K562 (cell line): ENCODE measurements at regions not wholly inside any gene's neighbourhood (a gene's known extent, or its start where the extent isn't known, plus 50 kb on each side); places are given as distances from the start of the nearest gene placed in this dataset.

Experiments
- ATAC-seq: fragments of 200-7000 bp; cut with Tn5 transposase; 3 replicates; pipeline ENCODE4 v1.9.1; 2020; ENCODE audit warnings: moderate library complexity
- BruUV-seq: library from RNA; stranded (reverse); fragments of 400-500 nt; replicated peaks from 2 replicates; lab custom pipeline; 2021; lab: Mats Ljungman, UMichigan
- CTCF ChIA-PET: fragments of 300-600 bp; formaldehyde crosslinking; extraction: SDS; loops from one replicate; lab custom pipeline; 2021; ENCODE audit warnings: low intra/inter-chr PET ratio; lab: Yijun Ruan, JAX
- POLR2A ChIA-PET: fragments of 300-600, 350-650 bp; sonication (Branson Sonifier 250); formaldehyde crosslinking; extraction: SDS; loops from one replicate; lab custom pipeline; 2021; ENCODE audit warnings: antibody characterized with exemption, inconsistent platforms; lab: Yijun Ruan, JAX
- DNase-seq, 4 experiments: peaks; one replicate each; pipeline versions ENCODE4 v3.0.0 to v3.0.0-alpha.2; 2011 to 2018; ENCODE audit warnings: low spot score in 3 of 4, mixed read lengths in 3 of 4; ENCODE audit errors: extremely low read depth in 1 of 4
- FAIRE-seq: peaks from 2 replicates; lab custom pipeline; 2011; peaks lifted over from hg19 to GRCh38; lab: Jason Lieb, UNC
- H2AFZ ChIP-seq: 2 replicates; pipeline ENCODE4 v1.6.0; 2011; ENCODE audit warnings: low read depth, low read length, control low read depth, inconsistent platforms
- H3K27ac ChIP-seq: fragments of 200-600 bp; 3 replicates; pipeline ENCODE4 v1.8.0; 2011; ENCODE audit warnings: low read depth, mild to moderate bottlenecking, control low read depth, inconsistent platforms, low read length, moderate library complexity, mixed read lengths; ENCODE audit errors: extremely low read depth
- H3K27me3 ChIP-seq, 2 experiments: fragments of 300-600 bp in 1 of 2; 2 replicates in 1 of 2; 3 replicates in 1 of 2; pipeline versions ENCODE4 v1.6.0 to v1.8.0; 2011; ENCODE audit warnings: inconsistent platforms in 2 of 2, low read length in 2 of 2, mild to moderate bottlenecking in 1 of 2, mixed read lengths in 1 of 2, moderate library complexity in 1 of 2; ENCODE audit not compliant: control insufficient read depth in 2 of 2, insufficient read depth in 2 of 2
- H3K36me3 ChIP-seq: fragments of 300-600 bp; 3 replicates; pipeline ENCODE4 v1.8.0; 2011; ENCODE audit warnings: mild to moderate bottlenecking, low read length, inconsistent platforms; ENCODE audit not compliant: control insufficient read depth, insufficient read depth
- H3K4me1 ChIP-seq, 2 experiments: fragments of 200-600 bp in 1 of 2; replicated peaks in 1 of 2; 2 replicates in 1 of 2; 3 replicates in 1 of 2; pipeline versions ENCODE4 v1.5.1 to v1.8.0; 2011; ENCODE audit warnings: inconsistent platforms in 2 of 2, low read length in 2 of 2, mild to moderate bottlenecking in 1 of 2, mixed read lengths in 1 of 2, moderate library complexity in 1 of 2; ENCODE audit not compliant: control insufficient read depth in 2 of 2, insufficient read depth in 2 of 2
- H3K4me2 ChIP-seq: 2 replicates; pipeline ENCODE4 v1.6.1; 2011; ENCODE audit warnings: low read length, control low read depth, inconsistent platforms, mixed read lengths; ENCODE audit not compliant: insufficient read depth
- H3K4me3 ChIP-seq: fragments of 200-600 bp; sonication (generic), shearing (Covaris generic); 2 replicates; pipeline ENCODE4 v1.5.1; 2016; ENCODE audit warnings: control low read depth, inconsistent platforms
- H3K79me2 ChIP-seq: fragments of 200-600 bp; 3 replicates; pipeline ENCODE4 v1.8.0; 2011; ENCODE audit warnings: low read length, inconsistent platforms; ENCODE audit not compliant: control insufficient read depth, insufficient read depth
- H3K9ac ChIP-seq, 2 experiments: 2 replicates each; pipeline versions ENCODE4 v1.6.0 to v1.6.1; 2011; ENCODE audit warnings: low read depth in 2 of 2, low read length in 2 of 2, control low read depth in 1 of 2, inconsistent platforms in 1 of 2, mild to moderate bottlenecking in 1 of 2, mixed read lengths in 1 of 2; ENCODE audit not compliant: insufficient read depth in 1 of 2
- H3K9me1 ChIP-seq: one replicate; pipeline ENCODE4 v1.6.0; 2011; ENCODE audit warnings: inconsistent platforms, mild to moderate bottlenecking, low read length, moderate library complexity; ENCODE audit not compliant: control insufficient read depth, insufficient read depth
- H3K9me3 ChIP-seq: replicated peaks from 2 replicates; pipeline ENCODE4 v1.5.1; 2011; ENCODE audit warnings: low read depth, low read length, inconsistent platforms; ENCODE audit not compliant: control insufficient read depth, insufficient read depth
- H4K20me1 ChIP-seq: replicated peaks from 2 replicates; pipeline ENCODE4 v1.6.1; 2011; ENCODE audit warnings: low read length, inconsistent platforms, mixed read lengths; ENCODE audit not compliant: control insufficient read depth, insufficient read depth
- BRF2 ChIP-seq: IDR thresholded peaks from 3 replicates; pipeline ENCODE4 v1.6.1; 2011; ENCODE audit warnings: borderline replicate concordance, mild to moderate bottlenecking; ENCODE audit not compliant: insufficient read length, insufficient read depth
- CXXC5 ChIP-seq: fragments of 250-450 bp; sonication (Bioruptor Pico); IDR thresholded peaks from 2 replicates; pipeline ENCODE4 v1.8.0; 2022; ENCODE audit warnings: inconsistent platforms, mild to moderate bottlenecking, moderate library complexity
- NFIC ChIP-seq: fragments of 450-650 bp; IDR thresholded peaks from 2 replicates; pipeline ENCODE4 v1.6.1; 2017; ENCODE audit warnings: mild to moderate bottlenecking, inconsistent platforms
- PML ChIP-seq: IDR thresholded peaks from 2 replicates; pipeline ENCODE4 v1.6.1; 2012; ENCODE audit warnings: low read length, inconsistent platforms
- PTTG1 ChIP-seq: fragments of 450-650 bp; IDR thresholded peaks from 2 replicates; pipeline ENCODE4 v1.6.1; 2016; ENCODE audit warnings: low read depth, mild to moderate bottlenecking, missing genetic modification characterization, missing compliant biosample characterization
- TAF1 ChIP-seq: IDR thresholded peaks from 2 replicates; pipeline ENCODE4 v1.6.1; 2011; ENCODE audit warnings: mild to moderate bottlenecking, low read length, moderate library complexity; ENCODE audit not compliant: insufficient read depth, control insufficient read depth, severe bottlenecking; ENCODE audit errors: extremely low read depth
- TFE3 ChIP-seq: fragments of 450-650 bp; formaldehyde crosslinking; IDR thresholded peaks from 2 replicates; pipeline ENCODE4 v1.4.0; 2020; ENCODE audit warnings: mild to moderate bottlenecking, mixed read lengths
- ZBTB34 ChIP-seq: fragments of 250-450 bp; sonication (Bioruptor Pico); IDR thresholded peaks from 2 replicates; pipeline ENCODE4 v1.8.0; 2021; ENCODE audit warnings: mild to moderate bottlenecking, moderate library complexity
- ZNF140 ChIP-seq: fragments of 250-450 bp; sonication (Bioruptor Pico); IDR thresholded peaks from 2 replicates; pipeline ENCODE4 v1.8.0; 2021; ENCODE audit warnings: moderate library complexity, mild to moderate bottlenecking, inconsistent platforms
- ZNF766 ChIP-seq: fragments of 200-800 bp; sonication (Bioruptor generic); conservative IDR thresholded peaks from 2 replicates; pipeline ENCODE4 v1.6.1; 2016; ENCODE audit warnings: missing genetic modification characterization, missing compliant biosample characterization
- WGBS: fragments of 100-300 bp; shearing (Covaris generic); methylation state at CpG from one replicate; pipeline ENCODE4 v1.1.6; 2016; ENCODE audit warnings: low coverage, mixed read lengths; ENCODE audit not compliant: insufficient coverage; ENCODE audit errors: missing lambda C conversion rate; 5-methylcytosine and 5-hydroxymethylcytosine counted together
- in situ Hi-C: fragments of 300-500 bp; cut with MboI; formaldehyde crosslinking; loops from 4 replicates; pipeline ENCODE4 v1.15.0; 2018; ENCODE audit warnings: inconsistent platforms, mixed read lengths
- intact Hi-C: fragments of 100-400 bp; cut with micrococcal nuclease; formaldehyde crosslinking; loops from 2 replicates; pipeline ENCODE4 v1.14.2; 2022

GRCh38 chr1:5706239-5706638 lies 286.0 kb downstream of the NPHP4 start:
- ATAC-seq (no peak), DNase-seq (no peak), FAIRE-seq (no peak)
- no peaks in the 10 kb centered on the region for H3K36me3 ChIP-seq
- H3K4me3 ChIP-seq = no peak overlapping the region
- no peak overlapping the region for H3K9ac ChIP-seq
- H3K79me2 ChIP-seq = no peaks in the 10 kb centered on the region
- TF ChIP-seq TFE3 (CRISPR knock-in tag) = peak; percentile 42; the same call in 1 of the 2 replicates
- TF ChIP-seq NFIC = no peak
- H3K4me1 ChIP-seq = no peaks in the 10 kb centered on the region; a peak in 1 of 5 replicates
- H3K4me2 ChIP-seq = no peak overlapping the region
- H3K9me1 ChIP-seq = peaks cover 3% of the 10 kb centered on the region
- H4K20me1 ChIP-seq = 0 out of 2 replicates have a peak, but pooled peaks cover 6% of the 10 kb centered on the region
- H3K9me3 ChIP-seq = no peaks in the 10 kb centered on the region
- peaks cover 16 to 54% of the 10 kb centered on the region in 2 experiments; a peak in 3 of 5 replicates for H3K27me3 ChIP-seq
- no peak overlapping the region for H3K27ac ChIP-seq
- H2AFZ ChIP-seq = no peak overlapping the region
- BruUV-seq = no TSS peak
- ChIA-PET POLR2A (no interaction called here), CTCF (no interaction called here)
- 0% methylated on average over 5 of the region's 5 CpGs for WGBS
- intact Hi-C loops = no loop called here
- in situ Hi-C loops = no loop called here

GRCh38 chr1:5705751-5706150 lies 286.5 kb downstream of the NPHP4 start:
- H3K4me2 ChIP-seq = no peak overlapping the region
- H2AFZ ChIP-seq = no peak overlapping the region
- in situ Hi-C loops (no loop called here), intact Hi-C loops (no loop called here)
- H3K79me2 ChIP-seq = no peaks in the 10 kb centered on the region
- H3K9me1 ChIP-seq = peaks cover 3% of the 10 kb centered on the region
- no peak overlapping the region for H3K9ac ChIP-seq
- 0 out of 2 replicates have a peak, but pooled peaks cover 6% of the 10 kb centered on the region for H4K20me1 ChIP-seq
- POLR2A ChIA-PET = interaction anchor here (1.0 kb wide), 1 partner anchor 11 kb away, joined by 3 read pairs; no protein-coding TSS in a partner anchor
- no peaks in the 10 kb centered on the region for H3K36me3 ChIP-seq
- CTCF ChIA-PET = no interaction called here
- no peak for ATAC-seq
- WGBS = 2% methylated on average over 10 of the region's 10 CpGs
- H3K9me3 ChIP-seq = no peaks in the 10 kb centered on the region
- DNase-seq = no peak
- peaks cover 15 to 51% of the 10 kb centered on the region in 2 experiments; a peak in 3 of 5 replicates for H3K27me3 ChIP-seq
- no peak overlapping the region for H3K4me3 ChIP-seq
- BruUV-seq = no TSS peak
- H3K27ac ChIP-seq = no peak overlapping the region
- no peaks in the 10 kb centered on the region; a peak in 1 of 5 replicates for H3K4me1 ChIP-seq
- no peak for FAIRE-seq
- TF ChIP-seq ZBTB34 (CRISPR knock-in tag) = no peak
- TF ChIP-seq ZNF140 (CRISPR knock-in tag) = no peak
- TF ChIP-seq BRF2 = no peak
- no peak for TF ChIP-seq CXXC5
- no peak for TF ChIP-seq TAF1
- no peak for TF ChIP-seq PML
- no peak for TF ChIP-seq PTTG1
- no peak for TF ChIP-seq ZNF766 (CRISPR knock-in tag)
